ENCODE measurements at regions not wholly inside any gene's neighbourhood (a gene's known extent, or its start where the extent isn't known, plus 50 kb on each side); places are given as distances from the start of the nearest gene placed in this dataset.

- H3K9me3 Mint-ChIP-seq = peaks cover 0 to 9% of the 10 kb centered on the region in 2 experiments; a peak in 2 of 5 replicates
- no peak overlapping the region for H3K14ac ChIP-seq (ENCODE audit: insufficient read depth, low read length)
- no peak overlapping the region for H3K18ac ChIP-seq (ENCODE audit: insufficient read length, low read depth, low read length)
- H3K27me3 Mint-ChIP-seq (ENCODE audit: low read depth) = no peaks in the 10 kb centered on the region
- DNase-seq = no peak
- no peak overlapping the region for H3K27ac ChIP-seq (ENCODE audit: insufficient read length, low read depth, low read length)
- H3K9ac ChIP-seq (ENCODE audit: extremely low read depth, insufficient read length, low read length) = no peak overlapping the region
- H2BK12ac ChIP-seq (ENCODE audit: insufficient read length, low read depth, low read length) = no peak overlapping the region
- H3K9me3 ChIP-seq (ENCODE audit: control insufficient read depth, low read depth, low read length) = no peaks in the 10 kb centered on the region
- H3K56ac ChIP-seq (ENCODE audit: insufficient read length, low read depth, low read length) = no peak overlapping the region
- H2AK5ac ChIP-seq (ENCODE audit: insufficient read length, low read length) = no peak overlapping the region
- H2BK20ac ChIP-seq (ENCODE audit: low read depth, low read length, poor library complexity, severe bottlenecking) = no peak overlapping the region
- H3K4me1 Mint-ChIP-seq = no peaks in the 10 kb centered on the region
- H3K4me3 Mint-ChIP-seq = no peak overlapping the region
- WGBS (ENCODE audit: extremely low coverage, insufficient read length, low lambda C conversion rate) = no CpG with 5 or more reads among the region's 2 CpGs
- TF ChIP-seq, protein P1, sequence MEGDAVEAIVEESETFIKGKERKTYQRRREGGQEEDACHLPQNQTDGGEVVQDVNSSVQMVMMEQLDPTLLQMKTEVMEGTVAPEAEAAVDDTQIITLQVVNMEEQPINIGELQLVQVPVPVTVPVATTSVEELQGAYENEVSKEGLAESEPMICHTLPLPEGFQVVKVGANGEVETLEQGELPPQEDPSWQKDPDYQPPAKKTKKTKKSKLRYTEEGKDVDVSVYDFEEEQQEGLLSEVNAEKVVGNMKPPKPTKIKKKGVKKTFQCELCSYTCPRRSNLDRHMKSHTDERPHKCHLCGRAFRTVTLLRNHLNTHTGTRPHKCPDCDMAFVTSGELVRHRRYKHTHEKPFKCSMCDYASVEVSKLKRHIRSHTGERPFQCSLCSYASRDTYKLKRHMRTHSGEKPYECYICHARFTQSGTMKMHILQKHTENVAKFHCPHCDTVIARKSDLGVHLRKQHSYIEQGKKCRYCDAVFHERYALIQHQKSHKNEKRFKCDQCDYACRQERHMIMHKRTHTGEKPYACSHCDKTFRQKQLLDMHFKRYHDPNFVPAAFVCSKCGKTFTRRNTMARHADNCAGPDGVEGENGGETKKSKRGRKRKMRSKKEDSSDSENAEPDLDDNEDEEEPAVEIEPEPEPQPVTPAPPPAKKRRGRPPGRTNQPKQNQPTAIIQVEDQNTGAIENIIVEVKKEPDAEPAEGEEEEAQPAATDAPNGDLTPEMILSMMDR (conservative IDR thresholded peaks at IDR 0.05) = no peak
- no peak overlapping the region for H2BK5ac ChIP-seq (ENCODE audit: insufficient read length, low read length)
- no peak overlapping the region for H4K91ac ChIP-seq (ENCODE audit: insufficient read length, low read depth, low read length)
- H3K4me1 ChIP-seq (ENCODE audit: insufficient read depth, low read length) = no peaks in the 10 kb centered on the region
- H3K4ac ChIP-seq (ENCODE audit: low read depth, low read length) = no peak overlapping the region
- no peaks in the 10 kb centered on the region for H3K79me1 ChIP-seq (ENCODE audit: insufficient read depth, low read depth, low read length, poor library complexity, severe bottlenecking)
- no peak overlapping the region for H3T11ph ChIP-seq (ENCODE audit: low read length)
- no peaks in the 10 kb centered on the region for H4K20me1 ChIP-seq (ENCODE audit: control insufficient read depth, insufficient read depth, insufficient read length)
- H2AFZ ChIP-seq (ENCODE audit: low read length) = no peak overlapping the region
- no peak overlapping the region for H2BK120ac ChIP-seq (ENCODE audit: low read depth, low read length, poor library complexity, severe bottlenecking)
- H3K23ac ChIP-seq (ENCODE audit: insufficient read length, low read depth, low read length) = no peak overlapping the region
- H3K36me3 Mint-ChIP-seq (ENCODE audit: insufficient read depth in 1 of 3, low read depth in 3 of 3) = peaks cover 0 to 2% (median 0%) of the 10 kb centered on the region in 3 experiments; a peak in 1 of 7 replicates
- H3K4me2 ChIP-seq (ENCODE audit: insufficient read depth, insufficient read length, low read length) = no peak overlapping the region
- H3K27ac Mint-ChIP-seq = no peak overlapping the region
- no peak overlapping the region for H2BK15ac ChIP-seq (ENCODE audit: low read depth, low read length)
- H3K79me2 ChIP-seq (ENCODE audit: insufficient read depth, low read length) = no peaks in the 10 kb centered on the region
- no peaks in the 10 kb centered on the region for H3K27me3 ChIP-seq (ENCODE audit: insufficient read depth, low read length)
- no peak overlapping the region for H4K8ac ChIP-seq (replicated peaks; ENCODE audit: insufficient read length, low read depth, low read length)
- no peaks in the 10 kb centered on the region for H3K23me2 ChIP-seq (ENCODE audit: insufficient read length, low read depth, low read length, poor library complexity, severe bottlenecking)
- H4K5ac ChIP-seq (ENCODE audit: insufficient read length, low read depth, low read length) = no peak overlapping the region
Observed at GRCh38 chr9:75826314-75826713, 64.2 kb upstream of the PCSK5 start.

Measured in H9 (cell line).